A673 (cell line): ENCODE measurements at regions not wholly inside any gene's neighbourhood (a gene's known extent, or its start where the extent isn't known, plus 50 kb on each side); places are given as distances from the start of the nearest gene placed in this dataset.

Experiments used
- EZH2 ChIP-seq: fragments of 200-600 bp; sonication (generic); IDR thresholded peaks from 2 replicates; pipeline ENCODE4 v1.6.1; 2017; ENCODE audit warnings: borderline replicate concordance, low read depth, mild to moderate bottlenecking, mixed read lengths, antibody characterized with exemption, low read length; ENCODE audit not compliant: poor library complexity, severe bottlenecking
- TF ChIP-seq, protein P1 (sequence below): fragments of 300-800, 200-600 bp; sonication (generic); conservative IDR thresholded peaks from 2 replicates; pipeline ENCODE4 v1.5.1; 2017; ENCODE audit warnings: low read depth, mild to moderate bottlenecking, antibody characterized with exemption, low read length, moderate library complexity, mixed read lengths

DNA sequence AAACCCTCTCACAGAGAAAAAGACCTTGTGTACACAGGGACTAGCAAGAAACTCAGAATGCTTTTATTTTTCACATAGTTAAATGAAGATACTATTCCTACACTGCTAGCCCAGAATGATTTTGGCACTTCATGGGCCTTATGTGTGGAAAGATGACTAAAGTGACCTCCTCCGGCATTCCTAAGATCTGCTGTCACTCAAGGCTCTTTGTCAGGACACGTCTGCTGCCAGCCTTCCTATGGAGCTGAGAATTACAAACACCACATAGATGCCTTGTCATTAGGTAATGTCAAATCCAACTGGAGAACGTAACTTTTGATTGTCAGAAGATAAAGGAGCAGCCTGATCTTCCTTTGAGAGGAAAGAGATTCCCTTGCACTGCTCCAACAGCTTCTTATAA lies 249.1 kb downstream of the FAT3 start:
- TF ChIP-seq, protein P1, sequence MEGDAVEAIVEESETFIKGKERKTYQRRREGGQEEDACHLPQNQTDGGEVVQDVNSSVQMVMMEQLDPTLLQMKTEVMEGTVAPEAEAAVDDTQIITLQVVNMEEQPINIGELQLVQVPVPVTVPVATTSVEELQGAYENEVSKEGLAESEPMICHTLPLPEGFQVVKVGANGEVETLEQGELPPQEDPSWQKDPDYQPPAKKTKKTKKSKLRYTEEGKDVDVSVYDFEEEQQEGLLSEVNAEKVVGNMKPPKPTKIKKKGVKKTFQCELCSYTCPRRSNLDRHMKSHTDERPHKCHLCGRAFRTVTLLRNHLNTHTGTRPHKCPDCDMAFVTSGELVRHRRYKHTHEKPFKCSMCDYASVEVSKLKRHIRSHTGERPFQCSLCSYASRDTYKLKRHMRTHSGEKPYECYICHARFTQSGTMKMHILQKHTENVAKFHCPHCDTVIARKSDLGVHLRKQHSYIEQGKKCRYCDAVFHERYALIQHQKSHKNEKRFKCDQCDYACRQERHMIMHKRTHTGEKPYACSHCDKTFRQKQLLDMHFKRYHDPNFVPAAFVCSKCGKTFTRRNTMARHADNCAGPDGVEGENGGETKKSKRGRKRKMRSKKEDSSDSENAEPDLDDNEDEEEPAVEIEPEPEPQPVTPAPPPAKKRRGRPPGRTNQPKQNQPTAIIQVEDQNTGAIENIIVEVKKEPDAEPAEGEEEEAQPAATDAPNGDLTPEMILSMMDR, result no peak
- TF ChIP-seq EZH2, result no peak
